OCI-LY1 (cell line): ENCODE measurements at regions not wholly inside any gene's neighbourhood (a gene's known extent, or its start where the extent isn't known, plus 50 kb on each side); places are given as distances from the start of the nearest gene placed in this dataset.

Source experiments
- CTCF ChIP-seq: fragments of 200-600 bp; sonication (generic), shearing (Covaris generic); IDR thresholded peaks from 2 replicates; pipeline ENCODE4 v1.5.1; 2017; ENCODE audit warnings: mild to moderate bottlenecking, antibody characterized with exemption, low read length, moderate library complexity, mixed read lengths
- EZH2 ChIP-seq: fragments of 200-600 bp; sonication (generic), shearing (Covaris generic); IDR thresholded peaks from 2 replicates; pipeline ENCODE4 v1.8.0; 2017; ENCODE audit warnings: borderline replicate concordance, mixed run types, mild to moderate bottlenecking, antibody characterized with exemption, low read length, moderate library complexity, mixed read lengths

- no peak; the same call in 1 of the 2 replicates for TF ChIP-seq CTCF
- TF ChIP-seq EZH2 = no peak
These were observed 165.2 kb downstream of the PTH2R start for GRCh38 chr2:208571764-208572131.
